ENCODE measurements at regions not wholly inside any gene's neighbourhood (a gene's known extent, or its start where the extent isn't known, plus 50 kb on each side); places are given as distances from the start of the nearest gene placed in this dataset.

GRCh38 chr7:67729771-67730170, 733.1 kb downstream of the TYW1 start (continued):
- TF ChIP-seq REST (IDR thresholded peaks at IDR 0.05): no peak

GRCh38 chr7:67731704-67732103, 735.1 kb downstream of the TYW1 start:
- Histone ChIP-seq H3K4me1 (ENCODE audit: control insufficient read depth in 4 of 4, insufficient read depth in 4 of 4, low read length in 3 of 4) (peaks cover 0 to 4% (median 2%) of the 10 kb centered on the region in 4 donors), H3K36me3 (ENCODE audit: control insufficient read depth in 4 of 4, insufficient read depth in 3 of 4, low read depth in 1 of 4, low read length in 3 of 4) (no peaks in the 10 kb centered on the region), H3K9me3 (ENCODE audit: control insufficient read depth in 4 of 4, low read length in 3 of 4) (no peaks in the 10 kb centered on the region), H3K27me3 (ENCODE audit: control insufficient read depth in 4 of 4, insufficient read depth in 4 of 4, low read length in 3 of 4) (no peaks in the 10 kb centered on the region), H3K27ac (ENCODE audit: low read depth in 1 of 2, low read length in 2 of 2) (no peak overlapping the region), H3K4me3 (ENCODE audit: low read depth in 1 of 3, low read length in 3 of 3) (no peak overlapping the region), H3K9ac (ENCODE audit: low read depth in 1 of 2, low read length in 2 of 2) (no peak overlapping the region)
- WGBS: 39% methylated on average over 2 of the region's 2 CpGs
- TF ChIP-seq SP1 (IDR thresholded peaks at IDR 0.05) (no peak), EGR1 (IDR thresholded peaks at IDR 0.05; ENCODE audit: low read depth in 2 of 2) (no peak), RAD21 (IDR thresholded peaks at IDR 0.05) (peak in 1 of 2 donors; percentile 7), ZBTB33 (IDR thresholded peaks at IDR 0.05) (no peak), MAX (IDR thresholded peaks at IDR 0.05) (peak; percentile 35), RXRA (IDR thresholded peaks at IDR 0.05) (peak in 1 of 2 donors; percentile 35), HNF4A (conservative IDR thresholded peaks at IDR 0.05) (peak in 1 of 2 donors; percentile 25)
- DNase-seq (ENCODE audit: low spot score): no peak

GRCh38 chr7:67732898-67733297, 736.3 kb downstream of the TYW1 start:
- no peak overlapping the region for H3K9ac ChIP-seq (ENCODE audit: low read depth in 1 of 2, low read length in 2 of 2)
- H3K4me1 ChIP-seq (ENCODE audit: control insufficient read depth in 4 of 4, insufficient read depth in 4 of 4, low read length in 3 of 4): peaks cover 0 to 4% (median 2%) of the 10 kb centered on the region in 4 donors
- H3K27me3 ChIP-seq (ENCODE audit: control insufficient read depth in 4 of 4, insufficient read depth in 4 of 4, low read length in 3 of 4): no peaks in the 10 kb centered on the region
- 67% methylated on average over 1 of the region's 1 CpG for WGBS
- no peaks in the 10 kb centered on the region for H3K36me3 ChIP-seq (ENCODE audit: control insufficient read depth in 4 of 4, insufficient read depth in 3 of 4, low read depth in 1 of 4, low read length in 3 of 4)
- TF ChIP-seq REST (IDR thresholded peaks at IDR 0.05) (no peak), SP1 (IDR thresholded peaks at IDR 0.05) (no peak), FOXA1 (IDR thresholded peaks at IDR 0.05) (no peak), RXRA (IDR thresholded peaks at IDR 0.05) (no peak)
- H3K9me3 ChIP-seq (ENCODE audit: control insufficient read depth in 4 of 4, low read length in 3 of 4): no peaks in the 10 kb centered on the region
- no peak overlapping the region for H3K4me3 ChIP-seq (ENCODE audit: low read depth in 1 of 3, low read length in 3 of 3)
- H3K27ac ChIP-seq (ENCODE audit: low read depth in 1 of 2, low read length in 2 of 2): no peak overlapping the region
- DNase-seq (ENCODE audit: low spot score): no peak
